Panc1 (cell line): ENCODE measurements at regions not wholly inside any gene's neighbourhood (a gene's known extent, or its start where the extent isn't known, plus 50 kb on each side); places are given as distances from the start of the nearest gene placed in this dataset.

Experiments
- CTCF ChIP-seq: fragments of 450-650 bp; IDR thresholded peaks from 2 replicates; pipeline ENCODE4 v1.5.1; 2017; ENCODE audit warnings: mild to moderate bottlenecking
- POLR2AphosphoS5 ChIP-seq: IDR thresholded peaks from 2 replicates; pipeline ENCODE4 v1.6.1; 2012; ENCODE audit warnings: mild to moderate bottlenecking, low read depth, low read length, moderate library complexity
- REST ChIP-seq, 2 experiments: IDR thresholded peaks; 2 replicates each; pipeline ENCODE4 v1.6.1; 2011 to 2012; ENCODE audit warnings: low read depth in 2 of 2, control low read depth in 1 of 2, low read length in 1 of 2, mild to moderate bottlenecking in 1 of 2, moderate library complexity in 1 of 2; ENCODE audit not compliant: insufficient read depth in 1 of 2
- TCF7L2 ChIP-seq: IDR thresholded peaks from 2 replicates; pipeline ENCODE4 v1.6.1; 2011; ENCODE audit warnings: mild to moderate bottlenecking, low read depth, low read length, inconsistent platforms

GRCh38 chr20:22887796-22888195 is 147.3 kb upstream of the SSTR4 start:
- no peak for TF ChIP-seq CTCF
- TF ChIP-seq TCF7L2 = no peak
- TF ChIP-seq REST (IDR thresholded peaks at IDR 0.05; ENCODE audit: insufficient read depth in 1 of 2, low read depth in 2 of 2, low read length in 1 of 2) = no peak
- TF ChIP-seq POLR2AphosphoS5 = no peak
